Thyroid gland (tissue), 4 donors: ENCODE measurements at regions not wholly inside any gene's neighbourhood (a gene's known extent, or its start where the extent isn't known, plus 50 kb on each side); places are given as distances from the start of the nearest gene placed in this dataset.

Experiments used
- DNase-seq, 2 donors: peaks; one replicate each; pipeline ENCODE4 v3.0.0-alpha.2; 2019
- H3K27ac ChIP-seq, 3 donors: fragments of 200-600 bp; sonication (generic); 1 replicate in 2 of 3; 2 replicates in 1 of 3; pipeline ENCODE4 v1.5.1; 2016 to 2019; ENCODE audit warnings: mild to moderate bottlenecking in 1 of 3, moderate library complexity in 1 of 3
- H3K27me3 ChIP-seq: fragments of 200-600 bp; sonication (generic); one replicate; pipeline ENCODE4 v1.5.1; 2019
- H3K36me3 ChIP-seq, 2 donors: fragments of 200-600 bp; sonication (generic); one replicate each; pipeline ENCODE4 v1.5.1; 2016 to 2019
- H3K4me1 ChIP-seq, 2 donors: fragments of 200-600 bp; sonication (generic); one replicate each; pipeline ENCODE4 v1.5.1; 2017 to 2019
- H3K4me3 ChIP-seq, 3 donors: fragments of 200-600 bp; sonication (generic); replicated peaks in 1 of 3; 1 replicate in 2 of 3; 2 replicates in 1 of 3; pipeline ENCODE4 v1.5.1; 2016; ENCODE audit warnings: mild to moderate bottlenecking in 1 of 3
- H3K9me3 ChIP-seq: fragments of 200-600 bp; sonication (generic); one replicate; pipeline ENCODE4 v1.5.1; 2017
- POLR2A ChIP-seq, 2 donors: fragments of 450-650 bp; IDR thresholded peaks; one replicate each; pipeline ENCODE4 v1.6.1; 2017; ENCODE audit warnings: antibody characterized with exemption in 2 of 2, mild to moderate bottlenecking in 2 of 2, moderate library complexity in 1 of 2
- WGBS, 2 donors: methylation state at CpG; one replicate each; pipeline ENCODE4 v1.1.5; 2017; 5-methylcytosine and 5-hydroxymethylcytosine counted together
- intact Hi-C: fragments of 100-400 bp; cut with DNase I; formaldehyde crosslinking; loops from one replicate; pipeline ENCODE4 v1.15.1; 2023
- TF ChIP-seq, protein P1 (sequence below), 6 experiments: fragments of 200-600 bp in 3 of 6; fragments of 450-650 bp in 3 of 6; sonication (generic) in 3 of 6; IDR thresholded peaks; one replicate each; pipeline ENCODE4 v1.5.1; 2016 to 2019; ENCODE audit warnings: antibody characterized with exemption in 6 of 6, mild to moderate bottlenecking in 2 of 6, inconsistent platforms in 1 of 6, moderate library complexity in 1 of 6

DNA sequence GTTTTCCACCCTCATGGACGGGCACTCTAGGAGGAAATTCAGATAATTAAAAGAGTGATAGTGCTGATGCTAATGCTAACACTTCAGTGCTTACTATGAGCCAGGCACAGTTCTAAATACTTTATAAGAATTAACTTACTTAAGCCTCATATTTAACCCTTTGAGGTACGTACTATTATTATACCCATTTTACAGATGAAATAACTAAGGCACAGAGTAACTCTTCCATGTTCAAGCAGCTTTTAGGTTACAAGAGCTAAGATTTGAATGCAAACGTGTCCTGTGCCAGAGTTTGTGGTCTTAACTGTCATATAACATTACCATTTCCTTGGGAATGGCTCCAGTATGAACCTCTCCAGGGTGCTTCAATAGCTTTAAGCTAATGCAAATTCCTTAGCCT, 114.7 kb upstream of the PRR23C start:
- Histone ChIP-seq H3K27me3 (no peaks in the 10 kb centered on the region), H3K4me1 (no peaks in the 10 kb centered on the region), H3K4me3 (no peak overlapping the region), H3K9me3 (no peaks in the 10 kb centered on the region), H3K27ac (no peak overlapping the region), H3K36me3 (no peaks in the 10 kb centered on the region)
- no peak for DNase-seq
- 64 to 80% methylated on average over 3 of the region's 3 CpGs for WGBS, 2 donors
- no peak for TF ChIP-seq POLR2A (IDR thresholded peaks at IDR 0.05)
- TF ChIP-seq, protein P1, sequence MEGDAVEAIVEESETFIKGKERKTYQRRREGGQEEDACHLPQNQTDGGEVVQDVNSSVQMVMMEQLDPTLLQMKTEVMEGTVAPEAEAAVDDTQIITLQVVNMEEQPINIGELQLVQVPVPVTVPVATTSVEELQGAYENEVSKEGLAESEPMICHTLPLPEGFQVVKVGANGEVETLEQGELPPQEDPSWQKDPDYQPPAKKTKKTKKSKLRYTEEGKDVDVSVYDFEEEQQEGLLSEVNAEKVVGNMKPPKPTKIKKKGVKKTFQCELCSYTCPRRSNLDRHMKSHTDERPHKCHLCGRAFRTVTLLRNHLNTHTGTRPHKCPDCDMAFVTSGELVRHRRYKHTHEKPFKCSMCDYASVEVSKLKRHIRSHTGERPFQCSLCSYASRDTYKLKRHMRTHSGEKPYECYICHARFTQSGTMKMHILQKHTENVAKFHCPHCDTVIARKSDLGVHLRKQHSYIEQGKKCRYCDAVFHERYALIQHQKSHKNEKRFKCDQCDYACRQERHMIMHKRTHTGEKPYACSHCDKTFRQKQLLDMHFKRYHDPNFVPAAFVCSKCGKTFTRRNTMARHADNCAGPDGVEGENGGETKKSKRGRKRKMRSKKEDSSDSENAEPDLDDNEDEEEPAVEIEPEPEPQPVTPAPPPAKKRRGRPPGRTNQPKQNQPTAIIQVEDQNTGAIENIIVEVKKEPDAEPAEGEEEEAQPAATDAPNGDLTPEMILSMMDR (IDR thresholded peaks at IDR 0.05) = no peak
- intact Hi-C loops = no loop called here

DNA sequence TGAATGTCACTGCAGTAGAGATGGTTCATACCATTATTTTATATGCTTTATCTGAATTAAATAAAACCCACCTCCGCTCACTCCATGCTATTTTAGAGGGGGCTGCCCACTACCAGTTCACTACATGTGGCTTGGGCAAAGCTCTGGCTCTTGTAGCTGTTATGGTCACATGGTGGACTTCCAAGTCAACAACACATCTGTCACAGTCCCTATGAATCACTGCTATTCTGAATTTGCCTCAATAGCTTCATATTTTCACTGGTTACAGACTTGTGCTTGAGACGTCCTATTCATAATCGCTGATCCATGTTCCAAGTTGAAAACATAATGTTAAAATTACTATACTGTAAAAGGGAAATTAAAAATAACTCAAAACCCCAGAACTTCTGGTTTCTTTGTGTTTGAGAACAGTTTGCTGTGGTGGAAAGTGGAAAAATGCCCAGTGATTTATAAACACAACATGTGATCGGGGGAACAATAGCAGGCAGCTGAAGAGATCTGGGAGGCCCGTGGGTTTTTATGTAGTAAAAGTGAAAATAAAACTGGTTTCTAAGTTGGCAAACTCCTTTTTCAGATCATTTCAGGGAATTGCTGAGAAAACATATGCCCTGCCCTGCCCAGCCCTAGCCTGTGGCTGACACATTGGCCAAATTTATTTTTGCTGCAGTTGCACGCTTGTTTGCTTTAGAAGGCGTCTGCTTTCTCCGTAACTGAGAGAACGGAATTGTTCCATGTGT, 128.8 kb upstream of the PRR23C start:
- TF ChIP-seq, protein P1 (IDR thresholded peaks at IDR 0.05) = no peak
- no peak for TF ChIP-seq POLR2A (IDR thresholded peaks at IDR 0.05)
- Histone ChIP-seq H3K4me1 (peaks cover 0 to 6% of the 10 kb centered on the region in 2 donors), H3K4me3 (no peak overlapping the region), H3K27me3 (no peaks in the 10 kb centered on the region), H3K36me3 (no peaks in the 10 kb centered on the region), H3K27ac (peak overlapping the region in 2 of 3 donors; percentile 36 to 56), H3K9me3 (no peaks in the 10 kb centered on the region)
- 21 to 23% methylated on average over 9 of the region's 9 CpGs for WGBS, 2 donors
- intact Hi-C loops = no loop called here
- peak; percentile 12 to 32 for DNase-seq

DNA sequence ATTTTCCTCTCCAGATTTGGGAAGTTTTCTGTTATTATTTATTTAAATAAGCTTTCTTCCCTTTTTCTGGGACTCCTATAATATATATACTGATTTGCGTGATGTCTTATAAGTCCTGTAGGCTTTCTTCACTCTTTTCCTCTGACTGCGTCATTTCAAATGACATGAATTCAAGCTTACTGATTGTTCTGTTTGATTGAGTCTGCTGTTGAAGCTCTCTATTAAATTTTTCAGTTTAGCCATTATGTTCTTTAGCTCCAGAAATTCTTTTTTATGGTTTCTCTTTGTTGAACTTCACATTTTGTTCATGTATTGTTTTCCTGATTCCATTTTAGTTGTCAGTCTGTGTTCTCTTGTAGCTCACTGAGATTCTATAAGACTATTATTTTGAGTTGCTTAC, 135.8 kb upstream of the PRR23C start:
- intact Hi-C loops = no loop called here
- 98 to 99% methylated on average over 2 of the region's 2 CpGs for WGBS, 2 donors
- no peaks in the 10 kb centered on the region for H3K4me1 ChIP-seq
- no peaks in the 10 kb centered on the region for H3K9me3 ChIP-seq
- DNase-seq = no peak
- no peak overlapping the region for H3K4me3 ChIP-seq
- H3K27ac ChIP-seq = no peak overlapping the region
- TF ChIP-seq, protein P1 (IDR thresholded peaks at IDR 0.05) = no peak
- TF ChIP-seq POLR2A (IDR thresholded peaks at IDR 0.05) = no peak
- no peaks in the 10 kb centered on the region for H3K27me3 ChIP-seq
- H3K36me3 ChIP-seq = no peaks in the 10 kb centered on the region

DNA sequence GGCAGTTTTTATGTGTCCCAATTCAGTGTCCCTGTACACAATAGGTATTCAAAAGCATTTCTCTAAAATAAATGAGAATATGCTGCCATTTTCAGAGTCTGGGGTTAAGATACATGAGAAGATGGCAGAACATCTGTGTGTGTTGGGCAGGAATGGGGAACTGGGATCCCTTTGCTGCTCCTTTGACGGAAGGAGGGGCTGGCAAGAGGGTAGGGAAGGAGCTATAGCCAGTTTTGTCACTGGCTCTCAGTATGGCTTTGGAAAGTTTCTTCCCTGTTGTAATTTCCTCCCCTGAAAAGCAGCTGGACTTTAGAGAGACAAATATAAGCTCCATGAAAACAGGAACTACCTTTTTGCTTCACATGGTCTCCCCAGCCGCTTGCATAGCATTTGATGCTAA, 137.5 kb upstream of the PRR23C start:
- no peak overlapping the region for H3K4me3 ChIP-seq
- H3K36me3 ChIP-seq = no peaks in the 10 kb centered on the region
- DNase-seq = no peak
- no peaks in the 10 kb centered on the region for H3K27me3 ChIP-seq
- no peaks in the 10 kb centered on the region for H3K9me3 ChIP-seq
- TF ChIP-seq, protein P1 (IDR thresholded peaks at IDR 0.05) = no peak
- no peak for TF ChIP-seq POLR2A (IDR thresholded peaks at IDR 0.05)
- intact Hi-C loops = no loop called here
- 39 to 87% methylated on average over 2 of the region's 2 CpGs for WGBS, 2 donors
- H3K27ac ChIP-seq = no peak overlapping the region
- H3K4me1 ChIP-seq = no peaks in the 10 kb centered on the region

DNA sequence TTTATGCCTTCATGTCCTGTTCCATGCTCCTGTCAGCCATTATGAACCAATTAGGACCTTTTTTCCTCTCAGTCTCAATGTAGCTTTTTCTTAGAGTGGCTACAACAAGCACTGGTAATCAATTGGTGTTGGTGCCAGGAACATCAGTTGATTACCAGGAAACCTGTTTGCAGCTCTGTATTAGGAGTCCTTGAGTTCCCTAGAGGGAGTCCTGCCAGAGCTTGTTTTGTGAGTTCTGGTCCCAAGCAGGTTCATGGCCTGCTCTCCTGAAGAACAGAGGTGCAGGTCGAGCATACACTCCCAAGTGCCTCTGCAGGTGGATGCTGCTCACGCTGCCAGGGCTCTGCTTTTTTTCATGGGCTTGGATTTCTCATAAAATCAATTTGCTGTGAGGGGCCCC, 137.9 kb upstream of the PRR23C start:
- intact Hi-C loops = no loop called here
- Histone ChIP-seq H3K27me3 (no peaks in the 10 kb centered on the region), H3K4me1 (no peaks in the 10 kb centered on the region), H3K4me3 (no peak overlapping the region), H3K27ac (no peak overlapping the region), H3K9me3 (no peaks in the 10 kb centered on the region), H3K36me3 (no peaks in the 10 kb centered on the region)
- WGBS, 2 donors = 52 to 75% methylated on average over 2 of the region's 2 CpGs
- TF ChIP-seq POLR2A (IDR thresholded peaks at IDR 0.05) = no peak
- TF ChIP-seq, protein P1 (IDR thresholded peaks at IDR 0.05) = no peak
- no peak for DNase-seq
